K562 (cell line): ENCODE measurements at regions not wholly inside any gene's neighbourhood (a gene's known extent, or its start where the extent isn't known, plus 50 kb on each side); places are given as distances from the start of the nearest gene placed in this dataset.

Source experiments
- ATAC-seq: fragments of 200-7000 bp; cut with Tn5 transposase; 3 replicates; pipeline ENCODE4 v1.9.1; 2020; ENCODE audit warnings: moderate library complexity
- BruUV-seq: library from RNA; stranded (reverse); fragments of 400-500 nt; replicated peaks from 2 replicates; lab custom pipeline; 2021; lab: Mats Ljungman, UMichigan
- CTCF ChIA-PET: fragments of 300-600 bp; formaldehyde crosslinking; extraction: SDS; loops from one replicate; lab custom pipeline; 2021; ENCODE audit warnings: low intra/inter-chr PET ratio; lab: Yijun Ruan, JAX
- POLR2A ChIA-PET: fragments of 300-600, 350-650 bp; sonication (Branson Sonifier 250); formaldehyde crosslinking; extraction: SDS; loops from one replicate; lab custom pipeline; 2021; ENCODE audit warnings: antibody characterized with exemption, inconsistent platforms; lab: Yijun Ruan, JAX
- DNase-seq, 4 experiments: peaks; one replicate each; pipeline versions ENCODE4 v3.0.0 to v3.0.0-alpha.2; 2011 to 2018; ENCODE audit warnings: low spot score in 3 of 4, mixed read lengths in 3 of 4; ENCODE audit errors: extremely low read depth in 1 of 4
- FAIRE-seq: peaks from 2 replicates; lab custom pipeline; 2011; peaks lifted over from hg19 to GRCh38; lab: Jason Lieb, UNC
- H2AFZ ChIP-seq: 2 replicates; pipeline ENCODE4 v1.6.0; 2011; ENCODE audit warnings: low read depth, low read length, control low read depth, inconsistent platforms
- H3K27ac ChIP-seq: fragments of 200-600 bp; 3 replicates; pipeline ENCODE4 v1.8.0; 2011; ENCODE audit warnings: low read depth, mild to moderate bottlenecking, control low read depth, inconsistent platforms, low read length, moderate library complexity, mixed read lengths; ENCODE audit errors: extremely low read depth
- H3K27me3 ChIP-seq, 2 experiments: fragments of 300-600 bp in 1 of 2; 2 replicates in 1 of 2; 3 replicates in 1 of 2; pipeline versions ENCODE4 v1.6.0 to v1.8.0; 2011; ENCODE audit warnings: inconsistent platforms in 2 of 2, low read length in 2 of 2, mild to moderate bottlenecking in 1 of 2, mixed read lengths in 1 of 2, moderate library complexity in 1 of 2; ENCODE audit not compliant: control insufficient read depth in 2 of 2, insufficient read depth in 2 of 2
- H3K36me3 ChIP-seq: fragments of 300-600 bp; 3 replicates; pipeline ENCODE4 v1.8.0; 2011; ENCODE audit warnings: mild to moderate bottlenecking, low read length, inconsistent platforms; ENCODE audit not compliant: control insufficient read depth, insufficient read depth
- H3K4me1 ChIP-seq, 2 experiments: fragments of 200-600 bp in 1 of 2; replicated peaks in 1 of 2; 2 replicates in 1 of 2; 3 replicates in 1 of 2; pipeline versions ENCODE4 v1.5.1 to v1.8.0; 2011; ENCODE audit warnings: inconsistent platforms in 2 of 2, low read length in 2 of 2, mild to moderate bottlenecking in 1 of 2, mixed read lengths in 1 of 2, moderate library complexity in 1 of 2; ENCODE audit not compliant: control insufficient read depth in 2 of 2, insufficient read depth in 2 of 2
- H3K4me2 ChIP-seq: 2 replicates; pipeline ENCODE4 v1.6.1; 2011; ENCODE audit warnings: low read length, control low read depth, inconsistent platforms, mixed read lengths; ENCODE audit not compliant: insufficient read depth
- H3K4me3 ChIP-seq: fragments of 200-600 bp; sonication (generic), shearing (Covaris generic); 2 replicates; pipeline ENCODE4 v1.5.1; 2016; ENCODE audit warnings: control low read depth, inconsistent platforms
- H3K79me2 ChIP-seq: fragments of 200-600 bp; 3 replicates; pipeline ENCODE4 v1.8.0; 2011; ENCODE audit warnings: low read length, inconsistent platforms; ENCODE audit not compliant: control insufficient read depth, insufficient read depth
- H3K9ac ChIP-seq, 2 experiments: 2 replicates each; pipeline versions ENCODE4 v1.6.0 to v1.6.1; 2011; ENCODE audit warnings: low read depth in 2 of 2, low read length in 2 of 2, control low read depth in 1 of 2, inconsistent platforms in 1 of 2, mild to moderate bottlenecking in 1 of 2, mixed read lengths in 1 of 2; ENCODE audit not compliant: insufficient read depth in 1 of 2
- H3K9me1 ChIP-seq: one replicate; pipeline ENCODE4 v1.6.0; 2011; ENCODE audit warnings: inconsistent platforms, mild to moderate bottlenecking, low read length, moderate library complexity; ENCODE audit not compliant: control insufficient read depth, insufficient read depth
- H3K9me3 ChIP-seq: replicated peaks from 2 replicates; pipeline ENCODE4 v1.5.1; 2011; ENCODE audit warnings: low read depth, low read length, inconsistent platforms; ENCODE audit not compliant: control insufficient read depth, insufficient read depth
- H4K20me1 ChIP-seq: replicated peaks from 2 replicates; pipeline ENCODE4 v1.6.1; 2011; ENCODE audit warnings: low read length, inconsistent platforms, mixed read lengths; ENCODE audit not compliant: control insufficient read depth, insufficient read depth
- CSDE1 ChIP-seq, 2 experiments: fragments of 450-650 bp; IDR thresholded peaks; 2 replicates each; pipeline ENCODE4 v1.6.1; 2016; ENCODE audit warnings: mild to moderate bottlenecking in 1 of 2
- DDX20 ChIP-seq: fragments of 450-650 bp; IDR thresholded peaks from 2 replicates; pipeline ENCODE4 v1.6.1; 2016; ENCODE audit warnings: missing genetic modification characterization, low read depth, mild to moderate bottlenecking, missing compliant biosample characterization, moderate library complexity
- HCFC1 ChIP-seq: IDR thresholded peaks from 2 replicates; pipeline ENCODE4 v1.6.1; 2012; ENCODE audit warnings: low read depth, low read length, improper control_type of control experiment
- LEF1 ChIP-seq: fragments of 450-650 bp; IDR thresholded peaks from 2 replicates; pipeline ENCODE4 v1.6.1; 2016; ENCODE audit warnings: mild to moderate bottlenecking
- MYC ChIP-seq, 2 experiments: fragments of 250-450 bp in 1 of 2; sonication (Bioruptor Pico) in 1 of 2; IDR thresholded peaks; 2 replicates each; pipeline versions ENCODE4 v1.5.1 to v1.6.1; 2012 to 2021; ENCODE audit warnings: low read depth in 2 of 2, borderline replicate concordance in 1 of 2, improper control_type of control experiment in 1 of 2, low read length in 1 of 2, mild to moderate bottlenecking in 1 of 2, moderate library complexity in 1 of 2
- PHB2 ChIP-seq: fragments of 450-650 bp; IDR thresholded peaks from 2 replicates; pipeline ENCODE4 v1.6.1; 2017; ENCODE audit warnings: low read depth
- RBM22 ChIP-seq: fragments of 200-400 bp; formaldehyde crosslinking; IDR thresholded peaks from 2 replicates; pipeline ENCODE4 v1.6.1; 2018; ENCODE audit warnings: low read length, low read depth; ENCODE audit not compliant: poor library complexity, severe bottlenecking
- THAP12 ChIP-seq: fragments of 250-450 bp; sonication (Bioruptor Pico); IDR thresholded peaks from 2 replicates; pipeline ENCODE4 v1.9.0; 2021; ENCODE audit warnings: mild to moderate bottlenecking, inconsistent platforms
- YY1 ChIP-seq, 3 experiments: IDR thresholded peaks; 2 replicates each; pipeline ENCODE4 v1.6.1; 2011; ENCODE audit warnings: low read length in 2 of 3, mild to moderate bottlenecking in 2 of 3, moderate library complexity in 2 of 3, borderline replicate concordance in 1 of 3, control low read depth in 1 of 3, low read depth in 1 of 3; ENCODE audit not compliant: insufficient read depth in 3 of 3, insufficient replicate concordance in 2 of 3, control insufficient read depth in 1 of 3, insufficient read length in 1 of 3; ENCODE audit errors: extremely low read depth in 1 of 3
- ZC3H4 ChIP-seq: sonication (generic); formaldehyde crosslinking; IDR thresholded peaks from 2 replicates; pipeline ENCODE4 v1.9.0; 2021; ENCODE audit warnings: missing genetic modification reagents, borderline replicate concordance
- WGBS: fragments of 100-300 bp; shearing (Covaris generic); methylation state at CpG from one replicate; pipeline ENCODE4 v1.1.6; 2016; ENCODE audit warnings: low coverage, mixed read lengths; ENCODE audit not compliant: insufficient coverage; ENCODE audit errors: missing lambda C conversion rate; 5-methylcytosine and 5-hydroxymethylcytosine counted together
- in situ Hi-C: fragments of 300-500 bp; cut with MboI; formaldehyde crosslinking; loops from 4 replicates; pipeline ENCODE4 v1.15.0; 2018; ENCODE audit warnings: inconsistent platforms, mixed read lengths
- intact Hi-C: fragments of 100-400 bp; cut with micrococcal nuclease; formaldehyde crosslinking; loops from 2 replicates; pipeline ENCODE4 v1.14.2; 2022
- TF ChIP-seq, protein P1 (sequence below): fragments of 450-650 bp; IDR thresholded peaks from 2 replicates; pipeline ENCODE4 v1.6.1; 2016; ENCODE audit warnings: antibody characterized with exemption
- TF ChIP-seq, protein P2 (sequence below): fragments of 250-450 bp; sonication (Bioruptor Pico); IDR thresholded peaks from 2 replicates; pipeline ENCODE4 v1.4.0; 2020; ENCODE audit warnings: mild to moderate bottlenecking, moderate library complexity, borderline replicate concordance

DNA sequence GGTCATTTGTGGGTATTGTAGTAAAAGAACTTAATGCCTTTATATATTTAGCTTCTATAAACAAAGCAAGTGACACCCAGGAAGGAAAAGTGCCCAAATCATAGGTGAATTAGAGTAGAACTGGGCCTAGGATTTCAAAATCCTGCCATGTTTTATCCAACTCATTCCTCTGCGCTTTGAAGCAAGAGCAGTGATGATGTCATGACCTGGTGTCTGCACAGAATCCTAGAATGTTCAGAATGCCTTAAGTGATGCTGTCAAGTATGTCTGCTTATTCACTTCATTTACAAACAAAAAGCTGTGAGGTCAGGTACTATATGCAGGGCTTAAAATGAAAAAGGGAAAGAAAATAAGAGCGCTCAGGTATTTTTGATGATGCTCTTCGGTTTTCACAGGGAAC, 737.2 kb upstream of the ANKRD30A start (continued):
- TF ChIP-seq, protein P1, sequence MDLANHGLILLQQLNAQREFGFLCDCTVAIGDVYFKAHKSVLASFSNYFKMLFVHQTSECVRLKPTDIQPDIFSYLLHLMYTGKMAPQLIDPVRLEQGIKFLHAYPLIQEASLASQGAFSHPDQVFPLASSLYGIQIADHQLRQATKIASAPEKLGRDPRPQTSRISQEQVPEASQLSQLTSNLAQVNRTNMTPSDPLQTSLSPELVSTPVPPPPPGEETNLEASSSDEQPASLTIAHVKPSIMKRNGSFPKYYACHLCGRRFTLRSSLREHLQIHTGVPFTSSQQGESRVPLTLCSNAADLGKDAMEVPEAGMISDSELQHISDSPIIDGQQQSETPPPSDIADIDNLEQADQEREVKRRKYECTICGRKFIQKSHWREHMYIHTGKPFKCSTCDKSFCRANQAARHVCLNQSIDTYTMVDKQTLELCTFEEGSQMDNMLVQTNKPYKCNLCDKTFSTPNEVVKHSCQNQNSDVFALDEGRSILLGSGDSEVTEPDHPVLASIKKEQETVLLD, result no peak

DNA sequence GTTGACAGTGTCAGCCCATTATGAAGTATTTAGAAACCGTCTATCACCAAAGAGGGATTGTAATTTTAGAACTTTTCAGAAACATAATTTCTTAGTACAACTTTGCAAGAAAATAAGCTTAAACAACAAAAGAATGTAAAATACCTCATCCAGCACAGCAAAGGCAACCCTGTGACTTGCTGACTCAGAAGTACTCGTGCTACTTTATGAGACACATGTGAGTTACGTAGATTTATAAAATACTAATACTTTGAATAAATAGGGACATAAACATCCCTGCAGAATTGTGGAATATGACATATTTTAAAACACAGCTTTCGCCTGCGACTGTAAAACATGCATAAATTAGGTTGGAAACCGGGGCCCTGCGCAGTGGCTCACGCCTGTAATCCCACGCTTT, 739.7 kb upstream of the ANKRD30A start:
- ChIA-PET CTCF (no interaction called here), POLR2A (no interaction called here)
- Histone ChIP-seq H3K9me3 (no peaks in the 10 kb centered on the region; the same call in 1 of the 2 replicates), H4K20me1 (no peaks in the 10 kb centered on the region), H2AFZ (no peak overlapping the region), H3K27ac (no peak overlapping the region), H3K4me1 (no peaks in the 10 kb centered on the region), H3K4me2 (no peak overlapping the region), H3K9ac (no peak overlapping the region), H3K4me3 (no peak overlapping the region), H3K27me3 (no peaks in the 10 kb centered on the region), H3K79me2 (peaks cover 2% of the 10 kb centered on the region; the same call in 1 of the 3 replicates), H3K36me3 (no peaks in the 10 kb centered on the region), H3K9me1 (no peaks in the 10 kb centered on the region)
- DNase-seq (no peak), FAIRE-seq (no peak), ATAC-seq (no peak)
- BruUV-seq, result no TSS peak
- no peak for TF ChIP-seq CSDE1 (IDR thresholded peaks at IDR 0.05)
- no peak for TF ChIP-seq ZC3H4 (CRISPR knock-in tag)
- TF ChIP-seq, protein P2, sequence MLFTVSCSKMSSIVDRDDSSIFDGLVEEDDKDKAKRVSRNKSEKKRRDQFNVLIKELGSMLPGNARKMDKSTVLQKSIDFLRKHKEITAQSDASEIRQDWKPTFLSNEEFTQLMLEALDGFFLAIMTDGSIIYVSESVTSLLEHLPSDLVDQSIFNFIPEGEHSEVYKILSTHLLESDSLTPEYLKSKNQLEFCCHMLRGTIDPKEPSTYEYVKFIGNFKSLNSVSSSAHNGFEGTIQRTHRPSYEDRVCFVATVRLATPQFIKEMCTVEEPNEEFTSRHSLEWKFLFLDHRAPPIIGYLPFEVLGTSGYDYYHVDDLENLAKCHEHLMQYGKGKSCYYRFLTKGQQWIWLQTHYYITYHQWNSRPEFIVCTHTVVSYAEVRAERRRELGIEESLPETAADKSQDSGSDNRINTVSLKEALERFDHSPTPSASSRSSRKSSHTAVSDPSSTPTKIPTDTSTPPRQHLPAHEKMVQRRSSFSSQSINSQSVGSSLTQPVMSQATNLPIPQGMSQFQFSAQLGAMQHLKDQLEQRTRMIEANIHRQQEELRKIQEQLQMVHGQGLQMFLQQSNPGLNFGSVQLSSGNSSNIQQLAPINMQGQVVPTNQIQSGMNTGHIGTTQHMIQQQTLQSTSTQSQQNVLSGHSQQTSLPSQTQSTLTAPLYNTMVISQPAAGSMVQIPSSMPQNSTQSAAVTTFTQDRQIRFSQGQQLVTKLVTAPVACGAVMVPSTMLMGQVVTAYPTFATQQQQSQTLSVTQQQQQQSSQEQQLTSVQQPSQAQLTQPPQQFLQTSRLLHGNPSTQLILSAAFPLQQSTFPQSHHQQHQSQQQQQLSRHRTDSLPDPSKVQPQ (CRISPR knock-in tag), result no peak
- TF ChIP-seq LEF1, result no peak
- no peak for TF ChIP-seq RBM22
- no peak for TF ChIP-seq PHB2
- TF ChIP-seq YY1 (IDR thresholded peaks at IDR 0.05; ENCODE audit: borderline replicate concordance in 1 of 3, control insufficient read depth in 1 of 3, extremely low read depth in 1 of 3, insufficient read depth in 3 of 3, insufficient read length in 1 of 3, insufficient replicate concordance in 2 of 3, low read depth in 1 of 3, low read length in 2 of 3), result no peak
- no peak for TF ChIP-seq THAP12 (CRISPR knock-in tag)
- no peak for TF ChIP-seq DDX20 (tag)
- TF ChIP-seq HCFC1, result no peak
- TF ChIP-seq MYC (IDR thresholded peaks at IDR 0.05; ENCODE audit: low read depth, low read length), result no peak
- TF ChIP-seq MYC (CRISPR knock-in tag; IDR thresholded peaks at IDR 0.05; ENCODE audit: borderline replicate concordance, low read depth), result no peak
- in situ Hi-C loops (no loop called here), intact Hi-C loops (no loop called here)
- 2% methylated on average over 9 of the region's 9 CpGs for whole genome bisulfite sequencing
